HEK293T (cell line): ENCODE measurements at regions not wholly inside any gene's neighbourhood (a gene's known extent, or its start where the extent isn't known, plus 50 kb on each side); places are given as distances from the start of the nearest gene placed in this dataset.

Experiments used
- ARNT ChIP-seq: fragments of 450-650 bp; IDR thresholded peaks from 2 replicates; pipeline ENCODE4 v1.6.1; 2017; ENCODE audit warnings: mild to moderate bottlenecking
- CTBP1 ChIP-seq: fragments of 450-650 bp; IDR thresholded peaks from 2 replicates; pipeline ENCODE4 v1.6.1; 2016; ENCODE audit warnings: borderline replicate concordance
- FOXA1 ChIP-seq: fragments of 450-650 bp; IDR thresholded peaks from 2 replicates; pipeline ENCODE4 v1.6.1; 2016; ENCODE audit warnings: mild to moderate bottlenecking
- SP1 ChIP-seq: fragments of 450-650 bp; IDR thresholded peaks from 2 replicates; pipeline ENCODE4 v1.6.1; 2017
- SUZ12 ChIP-seq: fragments of 450-650 bp; IDR thresholded peaks from 2 replicates; pipeline ENCODE4 v1.6.1; 2016; ENCODE audit warnings: mild to moderate bottlenecking
- TARDBP ChIP-seq: fragments of 450-650 bp; IDR thresholded peaks from 2 replicates; pipeline ENCODE4 v1.6.1; 2016

- TF ChIP-seq FOXA1 (no peak), ARNT (no peak), SP1 (no peak), TARDBP (no peak), SUZ12 (no peak), CTBP1 (no peak)
These were observed 416.5 kb downstream of the TAF11L14 start for GRCh38 chr5:18050776-18051175.
